NCI-H345 treated with DMSO at 0.1 percent for 48 hours (cell line): ENCODE measurements at regions not wholly inside any gene's neighbourhood (a gene's known extent, or its start where the extent isn't known, plus 50 kb on each side); places are given as distances from the start of the nearest gene placed in this dataset.
"Not testable (repeated sequence)": the region's sequence is repeated elsewhere in the genome, so short reads cannot be mapped to it uniquely, and the experiment has no call there.

Experiments
- DNase-seq: peaks from one replicate; lab custom pipeline; 2025; ENCODE audit not compliant: unreplicated experiment; lab: John Stamatoyannopoulos, UW

- DNase-seq, result no peak
Measured at GRCh38 chr15:96213045-96213444, 117.5 kb upstream of the NR2F2 start.

GRCh38 chr15:96213896-96214295 is 116.6 kb upstream of the NR2F2 start:
- no peak for DNase-seq

DNA sequence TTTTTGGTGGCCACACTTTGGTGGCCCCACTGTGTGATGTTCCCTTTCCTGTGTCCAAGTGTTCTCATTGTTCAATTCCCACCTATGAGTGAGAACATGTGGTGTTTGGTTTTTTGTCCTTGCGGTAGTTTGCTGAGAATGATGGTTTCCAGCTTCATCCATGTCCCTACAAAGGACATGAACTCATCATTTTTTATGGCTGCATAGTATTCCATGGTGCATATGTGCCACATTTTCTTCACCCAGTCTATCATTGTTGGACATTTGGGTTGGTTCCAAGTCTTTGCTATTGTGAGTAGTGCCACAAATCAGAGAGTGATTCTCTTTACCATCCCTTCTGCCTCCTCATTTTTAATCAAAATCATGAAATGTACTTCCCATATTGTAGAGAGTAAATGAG is 114.0 kb upstream of the NR2F2 start:
- not testable (repeated sequence) for DNase-seq

GRCh38 chr15:96217983-96218382 is 112.5 kb upstream of the NR2F2 start:
- no peak for DNase-seq

GRCh38 chr15:96218623-96219455 is 111.7 kb upstream of the NR2F2 start:
- no peak for DNase-seq

- no peak for DNase-seq
Measured at GRCh38 chr15:96219681-96220080, 110.8 kb upstream of the NR2F2 start.

GRCh38 chr15:96220657-96221056 is 109.8 kb upstream of the NR2F2 start:
- no peak for DNase-seq

- DNase-seq, result no peak
Measured at GRCh38 chr15:96222981-96223380, 107.5 kb upstream of the NR2F2 start.

DNA sequence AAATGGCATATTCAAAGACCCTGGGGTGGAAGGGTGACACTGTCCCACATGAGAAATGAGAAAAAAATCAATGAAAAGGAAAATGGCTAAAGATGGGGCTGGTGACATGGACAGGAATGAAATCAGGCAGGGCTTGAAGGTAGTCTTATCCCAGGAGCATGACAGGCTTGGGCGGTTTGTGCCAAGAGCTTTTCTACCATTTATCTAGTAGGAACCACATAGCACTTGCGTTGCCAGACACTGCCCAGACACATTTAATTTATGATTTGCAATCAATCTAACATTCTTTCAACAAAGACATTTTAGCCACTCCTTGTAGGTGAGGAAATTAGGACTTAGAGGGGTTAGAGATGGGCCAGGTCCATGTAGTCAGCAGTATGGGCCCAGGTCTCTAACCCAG is 106.6 kb upstream of the NR2F2 start:
- no peak for DNase-seq

DNA sequence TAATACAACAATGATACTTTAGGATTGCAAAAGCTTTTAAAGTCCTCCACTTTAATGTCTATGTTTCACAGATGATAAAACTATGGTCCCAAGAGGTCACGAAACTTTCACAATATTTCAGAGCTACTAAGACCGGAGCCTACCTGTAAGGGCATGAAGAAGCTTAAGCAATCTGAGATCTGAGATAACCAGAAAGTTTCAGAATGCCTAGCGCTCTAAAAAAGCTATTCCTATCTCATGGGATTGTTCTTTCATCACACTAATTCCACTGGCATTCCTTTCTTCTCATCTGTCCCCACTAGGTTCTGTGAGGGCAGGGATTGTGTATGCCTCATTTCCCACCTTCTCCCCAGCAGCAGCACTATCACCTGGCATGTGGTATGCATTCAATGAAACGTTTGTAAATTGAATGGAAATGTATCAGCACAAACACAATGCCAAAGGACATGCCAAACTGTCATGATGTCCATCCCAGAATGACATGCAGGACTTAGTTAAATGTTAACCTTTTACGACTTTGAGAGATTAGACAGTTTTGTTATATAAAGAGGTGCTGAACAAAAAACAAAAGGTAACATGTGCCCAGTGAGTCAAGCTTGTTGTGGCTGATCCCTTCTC is 104.7 kb upstream of the NR2F2 start:
- DNase-seq, result no peak

DNA sequence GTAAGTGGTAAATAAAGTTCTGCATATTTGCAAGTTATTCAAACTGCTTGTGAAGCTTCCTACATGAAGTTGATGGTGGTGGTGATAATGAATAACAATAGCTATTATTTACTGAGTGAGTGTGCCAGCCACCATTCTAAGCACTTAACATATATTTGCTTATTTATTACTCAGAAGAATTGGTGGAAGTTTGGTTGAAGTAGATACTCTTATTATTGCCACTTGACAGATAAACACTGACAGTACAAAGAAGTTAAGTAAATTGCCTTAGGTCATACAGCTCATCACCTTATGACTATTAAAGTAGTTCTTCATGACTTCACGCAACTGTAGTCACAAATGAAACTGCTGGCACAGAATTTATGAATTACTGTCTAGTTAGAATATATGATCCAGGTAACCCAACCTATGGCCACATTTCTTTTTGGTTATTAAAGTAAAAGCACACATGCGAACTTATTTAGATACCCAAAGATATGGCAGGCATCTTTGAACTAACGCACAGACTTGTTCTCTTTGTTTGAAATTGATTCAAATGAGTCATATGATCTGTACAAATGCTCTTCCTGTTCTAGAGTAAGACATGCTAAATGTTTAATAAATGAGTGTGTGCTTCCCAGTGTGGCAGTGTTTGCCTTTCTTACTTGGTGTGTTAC is 99.8 kb upstream of the NR2F2 start:
- DNase-seq, result no peak

DNA sequence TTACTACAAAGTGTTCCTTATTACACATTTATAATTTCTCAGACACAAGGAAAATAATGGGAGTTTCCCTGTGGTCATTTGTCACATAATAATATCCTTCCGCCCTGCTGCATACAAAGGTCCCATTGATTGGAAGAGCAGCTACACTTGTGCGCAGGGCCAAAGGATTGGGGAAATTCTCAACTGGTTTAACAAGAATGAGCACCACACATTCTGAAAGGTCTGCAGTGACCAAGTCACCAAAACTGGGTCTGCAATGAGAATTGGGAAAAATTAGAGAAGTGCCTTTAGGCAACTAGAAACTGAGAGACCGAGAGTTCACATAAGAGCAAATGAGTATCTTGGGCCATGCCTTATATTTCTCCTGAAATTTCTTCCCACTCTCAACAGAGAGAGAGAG is 98.2 kb upstream of the NR2F2 start:
- DNase-seq, result no peak

DNA sequence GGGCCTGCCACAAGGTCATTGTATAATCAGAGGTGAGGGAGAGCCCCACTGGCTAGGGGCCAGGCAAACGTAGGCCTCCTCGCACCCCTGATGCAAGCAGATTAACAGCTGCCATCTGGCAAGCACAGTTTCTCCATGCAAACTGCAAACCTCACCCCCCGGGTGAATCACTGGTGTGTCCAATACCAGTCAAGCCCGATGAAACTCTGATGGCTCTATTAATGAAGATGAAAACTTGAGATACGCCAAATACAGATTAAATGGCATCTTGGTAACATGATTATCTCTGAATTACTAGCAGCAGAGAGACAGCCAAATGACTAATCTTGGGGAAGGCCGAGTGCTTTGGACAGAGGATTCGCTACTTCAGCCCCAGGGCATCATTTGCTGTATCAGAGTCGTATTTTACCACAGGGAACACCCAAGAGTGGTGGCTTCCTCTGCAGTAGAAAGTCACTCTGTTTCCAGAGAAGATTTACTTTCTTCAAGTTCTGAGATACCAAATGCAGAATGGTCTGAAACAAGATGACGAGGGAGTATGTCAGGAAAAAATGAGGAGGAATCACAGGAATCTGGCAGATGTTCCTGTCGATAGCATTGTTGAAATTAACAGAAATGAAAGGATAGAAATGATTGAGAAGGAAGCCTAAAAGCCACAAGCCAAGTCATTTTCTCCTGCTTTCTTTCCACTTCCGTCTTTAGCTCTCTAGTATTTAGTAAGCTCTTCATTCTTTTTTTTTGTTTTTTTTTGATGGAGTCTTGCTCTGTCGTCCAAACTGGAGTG is 96.2 kb upstream of the NR2F2 start:
- DNase-seq, result no peak

DNA sequence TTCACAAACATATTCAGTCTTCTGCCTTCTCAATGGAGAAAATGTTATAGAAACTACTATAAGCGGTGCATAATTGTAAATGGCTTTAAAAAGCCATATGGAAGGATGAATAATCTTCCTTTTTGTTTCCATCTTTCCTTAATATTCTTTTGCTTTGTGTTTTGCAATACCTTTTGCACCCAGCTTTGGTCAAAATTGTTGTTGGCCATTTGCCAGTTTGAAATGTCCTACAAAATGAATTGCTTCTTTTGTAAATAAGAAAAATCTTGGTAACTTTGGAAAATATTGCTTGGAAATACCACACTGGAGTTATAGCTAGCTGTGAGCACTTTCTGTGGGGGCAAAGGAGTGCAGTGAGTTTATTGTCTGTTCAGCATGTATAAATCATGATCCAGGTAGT is 93.5 kb upstream of the NR2F2 start:
- DNase-seq, result no peak

- no peak for DNase-seq
Measured at GRCh38 chr15:96242761-96243160, 87.7 kb upstream of the NR2F2 start.

GRCh38 chr15:96243701-96244100 is 86.8 kb upstream of the NR2F2 start:
- DNase-seq, result no peak

DNA sequence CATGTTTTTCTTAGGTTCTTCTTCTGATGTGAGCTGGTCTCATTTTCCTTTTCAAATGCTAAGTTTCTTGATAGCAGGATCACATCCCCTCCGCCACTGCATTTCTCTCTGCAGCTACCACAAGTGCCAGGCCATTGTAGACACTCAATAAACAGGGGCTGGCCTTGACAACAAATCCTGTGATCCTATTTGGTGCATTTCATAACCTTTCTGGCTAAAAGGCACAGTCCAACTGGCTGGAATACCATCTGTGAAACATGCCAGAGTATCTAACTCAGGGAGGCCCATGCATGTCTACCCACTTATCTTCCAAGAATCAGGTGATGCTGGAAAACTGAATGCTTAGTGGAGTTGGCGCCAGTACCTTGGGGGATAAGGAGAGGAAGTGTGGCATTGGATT is 85.2 kb upstream of the NR2F2 start:
- no peak for DNase-seq

DNA sequence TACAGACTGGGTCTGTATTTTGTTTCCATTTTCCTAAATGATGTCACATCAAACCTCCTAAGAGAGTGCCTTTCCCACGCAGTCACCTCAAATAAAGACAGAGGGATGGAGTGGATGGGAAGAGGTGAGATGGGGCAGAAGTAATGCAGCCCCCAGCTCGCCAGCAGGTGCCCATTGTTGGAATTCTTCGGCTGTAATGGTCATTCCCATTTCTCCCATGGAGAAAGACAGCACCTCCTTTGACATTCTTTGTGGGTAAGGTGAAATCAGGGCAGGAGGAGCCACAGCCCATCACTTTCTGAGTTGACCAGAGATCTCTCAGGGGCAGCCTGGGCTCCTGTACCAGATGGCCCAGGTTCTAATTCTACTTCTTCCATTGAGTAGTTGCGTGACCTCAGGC is 84.4 kb upstream of the NR2F2 start:
- no peak for DNase-seq

DNA sequence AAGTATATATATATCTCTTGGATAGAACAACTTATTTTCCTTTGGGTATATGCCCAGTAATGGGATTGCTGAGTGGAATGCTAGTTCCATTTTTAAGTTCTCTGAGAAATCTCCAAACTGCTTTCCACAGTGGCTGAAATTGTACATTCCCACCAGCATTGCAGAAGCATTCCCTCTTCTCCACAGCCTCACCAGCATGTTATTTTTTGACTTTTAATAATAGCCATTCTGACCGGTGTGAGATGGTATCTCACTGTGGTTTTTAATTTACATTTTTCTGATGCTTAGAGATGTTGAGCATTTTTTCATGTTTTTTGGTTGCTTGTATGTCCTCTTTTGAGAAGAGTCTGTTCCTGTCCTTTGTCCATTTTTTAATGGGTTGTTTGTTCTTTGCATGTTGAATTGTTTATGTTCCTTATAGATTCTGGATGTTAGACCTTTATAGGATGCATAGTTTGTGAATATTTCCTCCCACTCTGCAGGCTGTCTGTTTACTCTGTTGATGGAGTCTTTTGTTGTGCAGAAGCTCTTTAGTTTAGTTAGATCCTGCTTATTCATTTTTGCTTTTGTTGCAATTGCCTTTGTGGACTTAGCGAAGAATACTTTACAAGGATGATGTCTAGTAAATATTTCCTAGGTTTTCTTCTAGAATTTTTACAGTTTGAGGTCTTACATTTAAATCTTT is 82.7 kb upstream of the NR2F2 start:
- DNase-seq, result peak; percentile 36

DNA sequence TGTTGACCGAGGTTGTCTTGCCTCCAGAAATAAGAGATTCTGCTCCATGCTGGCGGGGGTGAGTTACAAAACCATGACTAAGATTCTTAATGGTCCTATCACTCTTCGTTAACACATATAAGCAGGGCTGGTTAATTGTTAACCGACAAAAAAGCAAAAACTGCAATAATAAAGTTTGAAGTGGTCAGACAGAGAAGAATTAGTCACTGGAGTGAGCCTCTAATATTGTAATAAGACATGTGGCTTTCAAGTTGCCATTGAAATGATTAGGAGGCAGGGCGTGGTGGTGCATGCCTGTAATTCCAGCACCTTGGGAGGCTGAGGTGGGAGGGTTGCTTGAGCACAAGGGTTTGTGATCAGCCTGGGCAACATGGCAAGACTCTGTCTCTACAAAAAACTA is 78.4 kb upstream of the NR2F2 start:
- no peak for DNase-seq
